ENCODE measurements at regions not wholly inside any gene's neighbourhood (a gene's known extent, or its start where the extent isn't known, plus 50 kb on each side); places are given as distances from the start of the nearest gene placed in this dataset.

DNA sequence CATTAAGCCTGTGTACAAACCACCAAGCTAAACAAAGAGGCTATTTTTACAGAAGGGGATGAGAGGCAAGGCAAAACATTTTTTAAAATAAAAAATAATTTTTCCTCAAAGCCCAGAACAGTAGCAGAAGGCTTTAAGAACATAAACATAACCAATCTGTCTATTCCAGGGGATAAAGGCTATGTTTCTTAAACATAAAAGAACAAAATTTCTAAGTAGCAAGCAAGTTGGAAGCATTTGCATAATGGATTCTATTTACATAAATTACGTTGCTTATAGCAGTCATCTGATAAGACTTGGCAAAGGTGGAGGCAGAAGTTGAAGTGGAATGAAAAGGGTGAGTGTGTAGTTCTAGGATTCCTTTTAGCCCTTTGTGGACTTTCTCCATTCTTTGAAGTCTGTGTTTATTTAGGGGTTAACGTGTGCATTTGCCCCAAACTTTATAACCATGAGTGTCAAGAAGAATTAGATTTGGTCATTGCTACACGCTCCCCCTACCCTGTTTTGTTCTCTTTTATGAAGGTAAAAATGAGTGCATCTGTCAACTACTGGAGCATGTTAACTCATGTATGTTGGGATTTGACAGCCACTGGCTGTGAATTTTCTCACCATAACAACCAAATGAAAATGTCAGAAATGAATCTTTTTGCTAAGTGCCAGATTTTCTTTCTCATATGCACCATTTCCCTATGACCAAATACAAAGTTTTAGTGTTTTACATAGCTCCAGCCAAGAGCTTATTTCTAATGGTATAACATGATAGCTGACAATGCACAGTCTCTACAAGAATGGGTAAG lies 378.4 kb upstream of the IGFBP7 start:
- Mint-ChIP-seq H3K27me3 (ENCODE audit: insufficient read depth, low read depth, poor library complexity) (no peaks in the 10 kb centered on the region), H3K9me3 (no peaks in the 10 kb centered on the region), H3K4me1 (peaks cover 7% of the 10 kb centered on the region; the same call in 2 of the 3 replicates), H3K4me3 (no peak overlapping the region), H3K36me3 (ENCODE audit: low read depth) (no peaks in the 10 kb centered on the region), H3K27ac (no peak overlapping the region)
- Histone ChIP-seq H3F3A (replicated peaks; ENCODE audit: low read depth) (no peaks in the 10 kb centered on the region), H3K4me1 (ENCODE audit: insufficient read depth) (peaks cover 10% of the 10 kb centered on the region; the same call in 1 of the 2 replicates), H2AFZ (no peak overlapping the region), H3K27me3 (ENCODE audit: insufficient read depth) (no peaks in the 10 kb centered on the region), H3K27ac (ENCODE audit: low read depth) (no peak overlapping the region), H3K36me3 (ENCODE audit: insufficient read depth) (no peaks in the 10 kb centered on the region), H4K20me1 (replicated peaks; ENCODE audit: insufficient read depth) (no peaks in the 10 kb centered on the region), H3K79me2 (replicated peaks; ENCODE audit: insufficient read depth) (no peaks in the 10 kb centered on the region), H3K4me2 (no peak overlapping the region), H3K4me3 (no peak overlapping the region), H3K9me2 (ENCODE audit: insufficient read depth) (peaks cover 9% of the 10 kb centered on the region; the same call in 1 of the 2 replicates)
- no peak for ATAC-seq
- TF ChIP-seq, protein P1, sequence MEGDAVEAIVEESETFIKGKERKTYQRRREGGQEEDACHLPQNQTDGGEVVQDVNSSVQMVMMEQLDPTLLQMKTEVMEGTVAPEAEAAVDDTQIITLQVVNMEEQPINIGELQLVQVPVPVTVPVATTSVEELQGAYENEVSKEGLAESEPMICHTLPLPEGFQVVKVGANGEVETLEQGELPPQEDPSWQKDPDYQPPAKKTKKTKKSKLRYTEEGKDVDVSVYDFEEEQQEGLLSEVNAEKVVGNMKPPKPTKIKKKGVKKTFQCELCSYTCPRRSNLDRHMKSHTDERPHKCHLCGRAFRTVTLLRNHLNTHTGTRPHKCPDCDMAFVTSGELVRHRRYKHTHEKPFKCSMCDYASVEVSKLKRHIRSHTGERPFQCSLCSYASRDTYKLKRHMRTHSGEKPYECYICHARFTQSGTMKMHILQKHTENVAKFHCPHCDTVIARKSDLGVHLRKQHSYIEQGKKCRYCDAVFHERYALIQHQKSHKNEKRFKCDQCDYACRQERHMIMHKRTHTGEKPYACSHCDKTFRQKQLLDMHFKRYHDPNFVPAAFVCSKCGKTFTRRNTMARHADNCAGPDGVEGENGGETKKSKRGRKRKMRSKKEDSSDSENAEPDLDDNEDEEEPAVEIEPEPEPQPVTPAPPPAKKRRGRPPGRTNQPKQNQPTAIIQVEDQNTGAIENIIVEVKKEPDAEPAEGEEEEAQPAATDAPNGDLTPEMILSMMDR (conservative IDR thresholded peaks at IDR 0.05; ENCODE audit: low read depth in 2 of 2), result no peak
- no peak for TF ChIP-seq POLR2AphosphoS5 (IDR thresholded peaks at IDR 0.05; ENCODE audit: low read depth)
- no peak for TF ChIP-seq ZNF331 (CRISPR knock-in tag; IDR thresholded peaks at IDR 0.05; ENCODE audit: low read depth)
- no peak for TF ChIP-seq EZH2 (IDR thresholded peaks at IDR 0.05; ENCODE audit: low read depth, unreplicated experiment)
- no peak for TF ChIP-seq NANOG (IDR thresholded peaks at IDR 0.05; ENCODE audit: borderline replicate concordance)
- no peak for TF ChIP-seq STAT1 (IDR thresholded peaks at IDR 0.05; ENCODE audit: unreplicated experiment)
- TF ChIP-seq, protein P2, sequence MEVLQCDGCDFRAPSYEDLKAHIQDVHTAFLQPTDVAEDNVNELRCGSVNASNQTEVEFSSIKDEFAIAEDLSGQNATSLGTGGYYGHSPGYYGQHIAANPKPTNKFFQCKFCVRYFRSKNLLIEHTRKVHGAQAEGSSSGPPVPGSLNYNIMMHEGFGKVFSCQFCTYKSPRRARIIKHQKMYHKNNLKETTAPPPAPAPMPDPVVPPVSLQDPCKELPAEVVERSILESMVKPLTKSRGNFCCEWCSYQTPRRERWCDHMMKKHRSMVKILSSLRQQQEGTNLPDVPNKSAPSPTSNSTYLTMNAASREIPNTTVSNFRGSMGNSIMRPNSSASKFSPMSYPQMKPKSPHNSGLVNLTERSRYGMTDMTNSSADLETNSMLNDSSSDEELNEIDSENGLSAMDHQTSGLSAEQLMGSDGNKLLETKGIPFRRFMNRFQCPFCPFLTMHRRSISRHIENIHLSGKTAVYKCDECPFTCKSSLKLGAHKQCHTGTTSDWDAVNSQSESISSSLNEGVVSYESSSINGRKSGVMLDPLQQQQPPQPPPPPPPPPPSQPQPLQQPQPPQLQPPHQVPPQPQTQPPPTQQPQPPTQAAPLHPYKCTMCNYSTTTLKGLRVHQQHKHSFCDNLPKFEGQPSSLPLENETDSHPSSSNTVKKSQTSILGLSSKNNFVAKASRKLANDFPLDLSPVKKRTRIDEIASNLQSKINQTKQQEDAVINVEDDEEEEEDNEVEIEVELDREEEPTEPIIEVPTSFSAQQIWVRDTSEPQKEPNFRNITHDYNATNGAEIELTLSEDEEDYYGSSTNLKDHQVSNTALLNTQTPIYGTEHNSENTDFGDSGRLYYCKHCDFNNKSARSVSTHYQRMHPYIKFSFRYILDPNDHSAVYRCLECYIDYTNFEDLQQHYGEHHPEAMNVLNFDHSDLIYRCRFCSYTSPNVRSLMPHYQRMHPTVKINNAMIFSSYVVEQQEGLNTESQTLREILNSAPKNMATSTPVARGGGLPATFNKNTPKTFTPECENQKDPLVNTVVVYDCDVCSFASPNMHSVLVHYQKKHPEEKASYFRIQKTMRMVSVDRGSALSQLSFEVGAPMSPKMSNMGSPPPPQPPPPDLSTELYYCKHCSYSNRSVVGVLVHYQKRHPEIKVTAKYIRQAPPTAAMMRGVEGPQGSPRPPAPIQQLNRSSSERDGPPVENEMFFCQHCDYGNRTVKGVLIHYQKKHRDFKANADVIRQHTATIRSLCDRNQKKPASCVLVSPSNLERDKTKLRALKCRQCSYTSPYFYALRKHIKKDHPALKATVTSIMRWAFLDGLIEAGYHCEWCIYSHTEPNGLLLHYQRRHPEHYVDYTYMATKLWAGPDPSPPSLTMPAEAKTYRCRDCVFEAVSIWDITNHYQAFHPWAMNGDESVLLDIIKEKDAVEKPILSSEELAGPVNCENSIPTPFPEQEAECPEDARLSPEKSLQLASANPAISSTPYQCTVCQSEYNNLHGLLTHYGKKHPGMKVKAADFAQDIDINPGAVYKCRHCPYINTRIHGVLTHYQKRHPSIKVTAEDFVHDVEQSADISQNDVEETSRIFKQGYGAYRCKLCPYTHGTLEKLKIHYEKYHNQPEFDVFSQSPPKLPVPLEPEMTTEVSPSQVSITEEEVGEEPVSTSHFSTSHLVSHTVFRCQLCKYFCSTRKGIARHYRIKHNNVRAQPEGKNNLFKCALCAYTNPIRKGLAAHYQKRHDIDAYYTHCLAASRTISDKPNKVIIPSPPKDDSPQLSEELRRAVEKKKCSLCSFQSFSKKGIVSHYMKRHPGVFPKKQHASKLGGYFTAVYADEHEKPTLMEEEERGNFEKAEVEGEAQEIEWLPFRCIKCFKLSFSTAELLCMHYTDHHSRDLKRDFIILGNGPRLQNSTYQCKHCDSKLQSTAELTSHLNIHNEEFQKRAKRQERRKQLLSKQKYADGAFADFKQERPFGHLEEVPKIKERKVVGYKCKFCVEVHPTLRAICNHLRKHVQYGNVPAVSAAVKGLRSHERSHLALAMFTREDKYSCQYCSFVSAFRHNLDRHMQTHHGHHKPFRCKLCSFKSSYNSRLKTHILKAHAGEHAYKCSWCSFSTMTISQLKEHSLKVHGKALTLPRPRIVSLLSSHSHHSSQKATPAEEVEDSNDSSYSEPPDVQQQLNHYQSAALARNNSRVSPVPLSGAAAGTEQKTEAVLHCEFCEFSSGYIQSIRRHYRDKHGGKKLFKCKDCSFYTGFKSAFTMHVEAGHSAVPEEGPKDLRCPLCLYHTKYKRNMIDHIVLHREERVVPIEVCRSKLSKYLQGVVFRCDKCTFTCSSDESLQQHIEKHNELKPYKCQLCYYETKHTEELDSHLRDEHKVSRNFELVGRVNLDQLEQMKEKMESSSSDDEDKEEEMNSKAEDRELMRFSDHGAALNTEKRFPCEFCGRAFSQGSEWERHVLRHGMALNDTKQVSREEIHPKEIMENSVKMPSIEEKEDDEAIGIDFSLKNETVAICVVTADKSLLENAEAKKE (CRISPR knock-in tag; IDR thresholded peaks at IDR 0.05), result no peak
- TF ChIP-seq, protein P3, sequence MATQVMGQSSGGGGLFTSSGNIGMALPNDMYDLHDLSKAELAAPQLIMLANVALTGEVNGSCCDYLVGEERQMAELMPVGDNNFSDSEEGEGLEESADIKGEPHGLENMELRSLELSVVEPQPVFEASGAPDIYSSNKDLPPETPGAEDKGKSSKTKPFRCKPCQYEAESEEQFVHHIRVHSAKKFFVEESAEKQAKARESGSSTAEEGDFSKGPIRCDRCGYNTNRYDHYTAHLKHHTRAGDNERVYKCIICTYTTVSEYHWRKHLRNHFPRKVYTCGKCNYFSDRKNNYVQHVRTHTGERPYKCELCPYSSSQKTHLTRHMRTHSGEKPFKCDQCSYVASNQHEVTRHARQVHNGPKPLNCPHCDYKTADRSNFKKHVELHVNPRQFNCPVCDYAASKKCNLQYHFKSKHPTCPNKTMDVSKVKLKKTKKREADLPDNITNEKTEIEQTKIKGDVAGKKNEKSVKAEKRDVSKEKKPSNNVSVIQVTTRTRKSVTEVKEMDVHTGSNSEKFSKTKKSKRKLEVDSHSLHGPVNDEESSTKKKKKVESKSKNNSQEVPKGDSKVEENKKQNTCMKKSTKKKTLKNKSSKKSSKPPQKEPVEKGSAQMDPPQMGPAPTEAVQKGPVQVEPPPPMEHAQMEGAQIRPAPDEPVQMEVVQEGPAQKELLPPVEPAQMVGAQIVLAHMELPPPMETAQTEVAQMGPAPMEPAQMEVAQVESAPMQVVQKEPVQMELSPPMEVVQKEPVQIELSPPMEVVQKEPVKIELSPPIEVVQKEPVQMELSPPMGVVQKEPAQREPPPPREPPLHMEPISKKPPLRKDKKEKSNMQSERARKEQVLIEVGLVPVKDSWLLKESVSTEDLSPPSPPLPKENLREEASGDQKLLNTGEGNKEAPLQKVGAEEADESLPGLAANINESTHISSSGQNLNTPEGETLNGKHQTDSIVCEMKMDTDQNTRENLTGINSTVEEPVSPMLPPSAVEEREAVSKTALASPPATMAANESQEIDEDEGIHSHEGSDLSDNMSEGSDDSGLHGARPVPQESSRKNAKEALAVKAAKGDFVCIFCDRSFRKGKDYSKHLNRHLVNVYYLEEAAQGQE (IDR thresholded peaks at IDR 0.05; ENCODE audit: unreplicated experiment), result no peak
- TF ChIP-seq JUNB (IDR thresholded peaks at IDR 0.05; ENCODE audit: unreplicated experiment), result no peak
- no peak for DNase-seq (ENCODE audit: low spot score)

Measured in GM23338 (cell line).